ENCODE measurements at regions not wholly inside any gene's neighbourhood (a gene's known extent, or its start where the extent isn't known, plus 50 kb on each side); places are given as distances from the start of the nearest gene placed in this dataset.
"Not testable (repeated sequence)": the region's sequence is repeated elsewhere in the genome, so short reads cannot be mapped to it uniquely, and the experiment has no call there.

GRCh38 chr6:72466471-72466870 is 155.4 kb upstream of the KCNQ5 start:
- Histone ChIP-seq H3K4me1 (peaks cover 14% of the 10 kb centered on the region), H3K9me3 (no peaks in the 10 kb centered on the region), H3K27ac (peak overlapping the region in 1 of 4 donors; percentile 44), H3K4me3 (no peak overlapping the region), H3K36me3 (replicated peaks in 1 of 2; ENCODE audit: insufficient read depth in 1 of 2, low read depth in 2 of 2) (no peaks in the 10 kb centered on the region), H3K27me3 (no peaks in the 10 kb centered on the region)
- peak in 3 of 4 donors; percentile 3 to 36 (median 11) for DNase-seq
- intact Hi-C loops (cut with DNase I) = no loop called here
- peak; percentile 62 for ATAC-seq
- TF ChIP-seq POLR2A (IDR thresholded peaks at IDR 0.05) (no peak), CTCF (IDR thresholded peaks at IDR 0.05) (no peak)

- DNase-seq (peak in 2 of 4 donors; percentile 16 to 37), ATAC-seq (no peak)
- peaks cover 14% of the 10 kb centered on the region for H3K4me1 ChIP-seq
- intact Hi-C loops (cut with DNase I) = no loop called here
- H3K27me3 ChIP-seq = no peaks in the 10 kb centered on the region
- no peak for TF ChIP-seq CTCF (IDR thresholded peaks at IDR 0.05)
- TF ChIP-seq POLR2A (IDR thresholded peaks at IDR 0.05) = no peak
- H3K4me3 ChIP-seq = no peak overlapping the region
- no peaks in the 10 kb centered on the region for H3K9me3 ChIP-seq
- H3K27ac ChIP-seq = no peak overlapping the region
- H3K36me3 ChIP-seq (replicated peaks in 1 of 2; ENCODE audit: insufficient read depth in 1 of 2, low read depth in 2 of 2) = no peaks in the 10 kb centered on the region
Observed at GRCh38 chr6:72466971-72467566, 154.8 kb upstream of the KCNQ5 start.

GRCh38 chr6:72469406-72469983 is 152.4 kb upstream of the KCNQ5 start:
- H3K27me3 ChIP-seq; H3K4me3 ChIP-seq; ATAC-seq; H3K36me3 ChIP-seq (replicated peaks in 1 of 2; ENCODE audit: insufficient read depth in 1 of 2, low read depth in 2 of 2); H3K27ac ChIP-seq; DNase-seq; intact Hi-C loops (cut with DNase I); H3K9me3 ChIP-seq: not testable (repeated sequence)
- WGBS, 2 donors = 89 to 93% methylated on average over 15 to 21 of the region's 21 CpGs
- H3K4me1 ChIP-seq = peaks cover 14% of the 10 kb centered on the region

GRCh38 chr6:72476051-72476450 is 145.8 kb upstream of the KCNQ5 start:
- Histone ChIP-seq H3K9me3 (no peaks in the 10 kb centered on the region), H3K4me3 (no peak overlapping the region), H3K4me1 (no peaks in the 10 kb centered on the region), H3K36me3 (replicated peaks in 1 of 2; ENCODE audit: insufficient read depth in 1 of 2, low read depth in 2 of 2) (no peaks in the 10 kb centered on the region), H3K27ac (no peak overlapping the region), H3K27me3 (no peaks in the 10 kb centered on the region)
- WGBS, 2 donors = 58 to 66% methylated on average over 5 of the region's 5 CpGs
- no peak for ATAC-seq
- DNase-seq = no peak
- no peak for TF ChIP-seq POLR2A (IDR thresholded peaks at IDR 0.05)
- intact Hi-C loops (cut with DNase I) = no loop called here

- Histone ChIP-seq H3K9me3 (no peaks in the 10 kb centered on the region), H3K4me3 (no peak overlapping the region), H3K36me3 (replicated peaks in 1 of 2; ENCODE audit: insufficient read depth in 1 of 2, low read depth in 2 of 2) (no peaks in the 10 kb centered on the region), H3K27me3 (no peaks in the 10 kb centered on the region), H3K4me1 (no peaks in the 10 kb centered on the region), H3K27ac (peak overlapping the region in 1 of 4 donors; percentile 6)
- ATAC-seq (no peak), DNase-seq (no peak)
- TF ChIP-seq POLR2A (IDR thresholded peaks at IDR 0.05) = no peak
- 72 to 73% methylated on average over 6 of the region's 6 CpGs for WGBS, 2 donors
- intact Hi-C loops (cut with DNase I) = no loop called here
Observed at GRCh38 chr6:72476646-72477045, 145.2 kb upstream of the KCNQ5 start.

GRCh38 chr6:72495441-72495840 is 126.4 kb upstream of the KCNQ5 start:
- DNase-seq (no peak), ATAC-seq (no peak)
- Histone ChIP-seq H3K9me3 (no peaks in the 10 kb centered on the region), H3K27ac (no peak overlapping the region), H3K4me1 (no peaks in the 10 kb centered on the region), H3K36me3 (replicated peaks in 1 of 2; ENCODE audit: insufficient read depth in 1 of 2, low read depth in 2 of 2) (no peaks in the 10 kb centered on the region), H3K27me3 (no peaks in the 10 kb centered on the region), H3K4me3 (no peak overlapping the region)
- intact Hi-C loops (cut with DNase I) = no loop called here
- TF ChIP-seq POLR2A (IDR thresholded peaks at IDR 0.05) (no peak), CTCF (IDR thresholded peaks at IDR 0.05) (no peak)
- 79 to 95% methylated on average over 2 of the region's 2 CpGs for WGBS, 2 donors

Data from body of pancreas (tissue), 4 donors.